Stomach (tissue), 8 donors: ENCODE measurements at regions not wholly inside any gene's neighbourhood (a gene's known extent, or its start where the extent isn't known, plus 50 kb on each side); places are given as distances from the start of the nearest gene placed in this dataset.

ENCODE experiments used
- DNase-seq, 2 donors: peaks; one replicate each; pipeline versions ENCODE4 v3.0.0 to v3.0.0-alpha.2; 2013 to 2019
- H3K27ac ChIP-seq, 5 donors: fragments of 200-600 bp in 4 of 5; sonication (generic) in 4 of 5; one replicate each; pipeline ENCODE4 v1.5.1; 2013 to 2019; ENCODE audit warnings: mild to moderate bottlenecking in 1 of 5, moderate library complexity in 1 of 5
- H3K27me3 ChIP-seq, 3 donors: fragments of 200-600 bp; sonication (generic); one replicate each; pipeline ENCODE4 v1.5.1; 2017 to 2019; ENCODE audit warnings: mixed run types in 1 of 3
- H3K36me3 ChIP-seq, 4 donors: fragments of 200-600 bp; sonication (generic); 1 replicate in 3 of 4; 2 replicates in 1 of 4; pipeline ENCODE4 v1.5.1; 2016 to 2019
- H3K4me1 ChIP-seq, 4 donors: fragments of 200-600 bp; sonication (generic); one replicate each; pipeline ENCODE4 v1.5.1; 2016 to 2019
- H3K4me3 ChIP-seq, 4 donors: fragments of 200-600 bp; sonication (generic) in 3 of 4; one replicate each; pipeline ENCODE4 v1.5.1; 2016 to 2019; ENCODE audit warnings: mild to moderate bottlenecking in 1 of 4
- H3K9me3 ChIP-seq, 4 donors: fragments of 200-600 bp; sonication (generic); one replicate each; pipeline ENCODE4 v1.5.1; 2016 to 2019
- EP300 ChIP-seq: sonication (generic); formaldehyde crosslinking; IDR thresholded peaks from one replicate; pipeline ENCODE4 v1.6.1; 2017; ENCODE audit warnings: antibody characterized with exemption
- POLR2A ChIP-seq, 4 donors: fragments of 450-650 bp; IDR thresholded peaks; one replicate each; pipeline ENCODE4 v1.6.1; 2016; ENCODE audit warnings: antibody characterized with exemption in 4 of 4, control low read depth in 2 of 4, mild to moderate bottlenecking in 1 of 4, moderate library complexity in 1 of 4
- POLR2AphosphoS5 ChIP-seq, 3 donors: sonication (generic); formaldehyde crosslinking; IDR thresholded peaks; one replicate each; pipeline ENCODE4 v1.6.1; 2016; ENCODE audit warnings: antibody characterized with exemption in 3 of 3
- WGBS, 5 donors: extraction: QIAGEN DNeasy Blood & Tissue Kit in 3 of 5; methylation state at CpG; one replicate each; pipeline versions ENCODE4 v1.1.5 to v1.1.7; 2013 to 2018; 5-methylcytosine and 5-hydroxymethylcytosine counted together
- intact Hi-C: fragments of 100-400 bp; cut with DNase I; formaldehyde crosslinking; loops from one replicate; pipeline ENCODE4 v1.15.1; 2023; ENCODE audit warnings: low total_unique reads
- TF ChIP-seq, protein P1 (sequence below), 7 experiments: fragments of 450-650 bp in 4 of 7; fragments of 200-600 bp in 3 of 7; sonication (generic) in 3 of 7; IDR thresholded peaks; one replicate each; pipeline ENCODE4 v1.5.1; 2016 to 2019; ENCODE audit warnings: antibody characterized with exemption in 7 of 7, control low read depth in 2 of 7, mild to moderate bottlenecking in 1 of 7
- donor health status: healthy with polysubstance abuse.
- donor health status: Bipolar disorder and iron deficiency.
- donor health status: healthy.

DNA sequence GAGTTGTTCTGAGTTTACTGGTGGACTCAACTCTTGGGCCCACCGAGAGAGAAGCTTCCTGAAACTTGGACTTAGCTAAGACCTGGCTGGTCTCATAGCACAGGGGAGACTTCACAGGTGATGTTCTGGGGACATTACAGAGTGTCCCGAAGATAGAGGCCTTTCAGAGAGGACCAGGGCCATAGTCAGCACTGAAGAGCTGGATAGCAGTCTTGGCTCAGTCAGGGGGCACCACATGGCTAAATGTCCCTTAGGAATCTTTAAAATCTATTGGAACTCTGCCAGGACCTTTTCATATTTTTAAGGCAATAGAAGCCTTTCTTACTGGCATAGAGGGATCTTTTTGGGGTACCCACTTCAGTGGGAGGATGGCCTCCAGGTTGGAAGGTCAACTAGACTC lies 59.8 kb upstream of the CPLX2 start:
- TF ChIP-seq, protein P1, sequence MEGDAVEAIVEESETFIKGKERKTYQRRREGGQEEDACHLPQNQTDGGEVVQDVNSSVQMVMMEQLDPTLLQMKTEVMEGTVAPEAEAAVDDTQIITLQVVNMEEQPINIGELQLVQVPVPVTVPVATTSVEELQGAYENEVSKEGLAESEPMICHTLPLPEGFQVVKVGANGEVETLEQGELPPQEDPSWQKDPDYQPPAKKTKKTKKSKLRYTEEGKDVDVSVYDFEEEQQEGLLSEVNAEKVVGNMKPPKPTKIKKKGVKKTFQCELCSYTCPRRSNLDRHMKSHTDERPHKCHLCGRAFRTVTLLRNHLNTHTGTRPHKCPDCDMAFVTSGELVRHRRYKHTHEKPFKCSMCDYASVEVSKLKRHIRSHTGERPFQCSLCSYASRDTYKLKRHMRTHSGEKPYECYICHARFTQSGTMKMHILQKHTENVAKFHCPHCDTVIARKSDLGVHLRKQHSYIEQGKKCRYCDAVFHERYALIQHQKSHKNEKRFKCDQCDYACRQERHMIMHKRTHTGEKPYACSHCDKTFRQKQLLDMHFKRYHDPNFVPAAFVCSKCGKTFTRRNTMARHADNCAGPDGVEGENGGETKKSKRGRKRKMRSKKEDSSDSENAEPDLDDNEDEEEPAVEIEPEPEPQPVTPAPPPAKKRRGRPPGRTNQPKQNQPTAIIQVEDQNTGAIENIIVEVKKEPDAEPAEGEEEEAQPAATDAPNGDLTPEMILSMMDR (IDR thresholded peaks at IDR 0.05) = no peak
- TF ChIP-seq POLR2A (IDR thresholded peaks at IDR 0.05) = no peak
- no peak for TF ChIP-seq POLR2AphosphoS5 (IDR thresholded peaks at IDR 0.05)
- TF ChIP-seq EP300 = no peak
- 71 to 92% (median 84%) methylated on average over 2 of the region's 2 CpGs for WGBS, 5 donors
- Histone ChIP-seq H3K9me3 (no peaks in the 10 kb centered on the region), H3K27me3 (peaks cover 0 to 70% (median 0%) of the 10 kb centered on the region in 3 donors), H3K36me3 (no peaks in the 10 kb centered on the region), H3K4me1 (no peaks in the 10 kb centered on the region), H3K27ac (no peak overlapping the region), H3K4me3 (no peak overlapping the region)
- DNase-seq = no peak
- intact Hi-C loops = no loop called here

DNA sequence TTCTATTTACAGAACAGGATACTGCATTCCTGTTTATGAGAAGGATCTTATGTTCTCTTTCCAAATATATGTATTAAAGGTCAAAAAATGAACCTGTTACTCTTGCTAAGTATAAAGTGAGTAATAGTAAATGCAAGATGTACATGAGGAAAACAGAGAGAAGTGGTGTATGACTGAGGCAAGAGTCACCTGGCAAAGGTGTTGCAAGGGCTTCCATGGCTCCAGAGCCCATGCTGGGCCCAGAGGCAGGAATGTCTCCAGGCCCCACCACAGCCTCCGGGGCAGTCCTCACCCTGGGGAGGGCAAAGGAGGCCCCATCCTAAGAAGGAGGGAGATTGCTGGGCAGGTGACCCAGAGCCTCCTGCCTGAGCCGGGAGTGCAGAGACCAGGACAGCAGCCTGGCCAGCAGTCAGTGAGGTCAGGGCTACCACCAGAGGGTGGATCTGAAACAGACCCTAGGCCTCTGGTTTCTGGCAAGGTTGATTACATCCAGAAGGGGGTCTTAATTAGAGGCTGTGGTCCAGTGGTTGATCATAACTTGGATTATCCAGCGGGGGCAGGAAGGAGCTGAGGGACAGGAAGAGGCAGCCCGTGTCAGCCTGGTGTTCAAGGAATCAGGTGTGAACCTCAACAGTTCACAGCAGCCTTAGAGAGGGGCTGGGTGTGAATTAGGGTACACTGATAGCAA lies 57.3 kb upstream of the CPLX2 start:
- no peak for DNase-seq
- 63 to 72% (median 69%) methylated on average over 3 to 4 of the region's 4 CpGs for WGBS, 5 donors
- TF ChIP-seq EP300 = no peak
- TF ChIP-seq, protein P1 (IDR thresholded peaks at IDR 0.05) = no peak
- TF ChIP-seq POLR2A (IDR thresholded peaks at IDR 0.05) = no peak
- no peak for TF ChIP-seq POLR2AphosphoS5 (IDR thresholded peaks at IDR 0.05)

DNA sequence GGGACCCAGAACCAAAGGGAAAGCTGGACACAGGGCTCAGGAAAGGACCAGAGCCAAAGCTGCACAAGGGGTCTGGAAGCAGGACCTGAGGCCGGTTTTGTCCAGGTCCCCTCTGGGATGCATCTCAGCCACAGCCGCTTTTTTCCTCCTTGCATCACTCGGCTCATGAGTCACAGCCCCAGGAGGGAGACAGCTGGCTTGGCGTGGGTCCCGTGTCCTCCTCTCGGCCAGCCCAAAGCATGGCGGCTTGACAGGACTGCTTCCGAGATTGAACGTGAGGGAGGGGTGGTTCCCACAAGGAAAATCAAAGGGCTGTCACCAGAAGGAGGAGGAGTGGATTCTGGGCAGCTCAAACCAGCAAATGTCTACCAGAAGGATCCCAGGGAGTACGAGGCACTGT lies 56.7 kb upstream of the CPLX2 start:
- H3K36me3 ChIP-seq = no peaks in the 10 kb centered on the region
- no peak for TF ChIP-seq POLR2AphosphoS5 (IDR thresholded peaks at IDR 0.05)
- TF ChIP-seq, protein P1 (IDR thresholded peaks at IDR 0.05) = no peak
- no peak for TF ChIP-seq EP300
- no peak for TF ChIP-seq POLR2A (IDR thresholded peaks at IDR 0.05)
- no peaks in the 10 kb centered on the region for H3K4me1 ChIP-seq
- no peak overlapping the region for H3K27ac ChIP-seq
- DNase-seq = peak in 1 of 2 donors; percentile 40
- H3K9me3 ChIP-seq = no peaks in the 10 kb centered on the region
- H3K4me3 ChIP-seq = no peak overlapping the region
- intact Hi-C loops = no loop called here
- H3K27me3 ChIP-seq = peaks cover 0 to 56% (median 0%) of the 10 kb centered on the region in 3 donors
- 51 to 70% (median 60%) methylated on average over 9 to 10 of the region's 10 CpGs for WGBS, 5 donors

More for the DNA sequence above, 57.3 kb upstream of the CPLX2 start:
- no peak overlapping the region for H3K4me3 ChIP-seq
- H3K4me1 ChIP-seq = no peaks in the 10 kb centered on the region
- no peaks in the 10 kb centered on the region for H3K36me3 ChIP-seq
- no peaks in the 10 kb centered on the region for H3K9me3 ChIP-seq
- no peak overlapping the region for H3K27ac ChIP-seq
- intact Hi-C loops = no loop called here
- peaks cover 0 to 62% (median 0%) of the 10 kb centered on the region in 3 donors for H3K27me3 ChIP-seq

GRCh38 chr5:175815126-175815913 lies 56.1 kb upstream of the CPLX2 start:
- Histone ChIP-seq H3K36me3 (no peaks in the 10 kb centered on the region), H3K9me3 (no peaks in the 10 kb centered on the region), H3K4me1 (no peaks in the 10 kb centered on the region), H3K27me3 (peaks cover 0 to 53% (median 0%) of the 10 kb centered on the region in 3 donors), H3K27ac (no peak overlapping the region), H3K4me3 (no peak overlapping the region)
- DNase-seq = no peak
- TF ChIP-seq POLR2A (IDR thresholded peaks at IDR 0.05) (no peak), POLR2AphosphoS5 (IDR thresholded peaks at IDR 0.05) (no peak), EP300 (no peak)
- TF ChIP-seq, protein P1 (IDR thresholded peaks at IDR 0.05) = no peak
- intact Hi-C loops = no loop called here
- WGBS, 5 donors = 77 to 82% (median 81%) methylated on average over 5 to 9 of the region's 9 CpGs
